SJCRH30 (cell line): ENCODE measurements at regions not wholly inside any gene's neighbourhood (a gene's known extent, or its start where the extent isn't known, plus 50 kb on each side); places are given as distances from the start of the nearest gene placed in this dataset.

Experiments
- DNase-seq, 2 experiments: peaks; one replicate each; pipeline ENCODE4 v3.0.0-alpha.2; 2015 to 2020
- H3K27ac ChIP-seq: fragments of 250-450 bp; sonication (Bioruptor Pico); 2 replicates; pipeline ENCODE4 v1.5.1; 2020; ENCODE audit warnings: mild to moderate bottlenecking, moderate library complexity
- H3K27me3 ChIP-seq: fragments of 250-450 bp; sonication (Bioruptor Pico); 2 replicates; pipeline ENCODE4 v1.5.1; 2020; ENCODE audit warnings: mild to moderate bottlenecking, moderate library complexity
- H3K36me3 ChIP-seq: fragments of 250-450 bp; sonication (Bioruptor Pico); 2 replicates; pipeline ENCODE4 v1.5.1; 2020; ENCODE audit warnings: mild to moderate bottlenecking, moderate library complexity
- H3K4me1 ChIP-seq: fragments of 250-450 bp; sonication (Bioruptor Pico); 2 replicates; pipeline ENCODE4 v1.5.1; 2020; ENCODE audit warnings: mild to moderate bottlenecking, moderate library complexity
- H3K4me3 ChIP-seq: fragments of 250-450 bp; sonication (Bioruptor Pico); 2 replicates; pipeline ENCODE4 v1.5.1; 2020; ENCODE audit warnings: mild to moderate bottlenecking, moderate library complexity
- H3K9me3 ChIP-seq: fragments of 250-450 bp; sonication (Bioruptor Pico); replicated peaks from 2 replicates; pipeline ENCODE4 v1.5.1; 2020; ENCODE audit warnings: mild to moderate bottlenecking, moderate library complexity

GRCh38 chr6:113143206-113143605, 713.9 kb upstream of the MARCKS start:
- Histone ChIP-seq H3K4me1 (peaks cover 2% of the 10 kb centered on the region), H3K27me3 (no peaks in the 10 kb centered on the region), H3K4me3 (no peak overlapping the region), H3K36me3 (no peaks in the 10 kb centered on the region), H3K27ac (no peak overlapping the region), H3K9me3 (no peaks in the 10 kb centered on the region; the same call in 1 of the 2 replicates)
- no peak for DNase-seq

DNA sequence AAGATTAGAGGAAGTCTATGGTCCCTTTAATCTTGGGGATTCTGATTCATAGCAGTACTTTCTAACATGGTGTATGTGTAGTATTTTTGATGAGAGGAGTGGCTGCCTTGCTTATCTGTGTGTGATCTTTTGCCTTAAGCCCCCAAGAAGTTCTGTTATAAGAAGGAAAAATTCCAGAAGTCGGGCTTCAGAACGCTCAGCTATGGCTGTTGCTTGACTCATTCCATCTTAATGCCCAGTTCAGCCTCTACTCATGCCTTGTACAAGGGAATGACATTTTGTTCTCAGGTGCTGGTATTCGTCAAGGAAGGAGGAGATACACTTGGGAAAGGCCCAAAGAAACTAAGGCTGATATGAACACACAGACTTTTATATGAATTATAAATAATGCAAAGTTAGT, 713.0 kb upstream of the MARCKS start:
- Histone ChIP-seq H3K9me3 (no peaks in the 10 kb centered on the region; the same call in 1 of the 2 replicates), H3K36me3 (no peaks in the 10 kb centered on the region), H3K4me1 (peaks cover 2% of the 10 kb centered on the region), H3K27me3 (no peaks in the 10 kb centered on the region), H3K27ac (no peak overlapping the region), H3K4me3 (no peak overlapping the region)
- DNase-seq: no peak

- Histone ChIP-seq H3K9me3 (no peaks in the 10 kb centered on the region), H3K4me3 (no peak overlapping the region), H3K27me3 (no peaks in the 10 kb centered on the region), H3K4me1 (peaks cover 2% of the 10 kb centered on the region), H3K27ac (no peak overlapping the region), H3K36me3 (no peaks in the 10 kb centered on the region)
- DNase-seq: no peak
Observed at GRCh38 chr6:113146878-113147277, 710.3 kb upstream of the MARCKS start.

DNA sequence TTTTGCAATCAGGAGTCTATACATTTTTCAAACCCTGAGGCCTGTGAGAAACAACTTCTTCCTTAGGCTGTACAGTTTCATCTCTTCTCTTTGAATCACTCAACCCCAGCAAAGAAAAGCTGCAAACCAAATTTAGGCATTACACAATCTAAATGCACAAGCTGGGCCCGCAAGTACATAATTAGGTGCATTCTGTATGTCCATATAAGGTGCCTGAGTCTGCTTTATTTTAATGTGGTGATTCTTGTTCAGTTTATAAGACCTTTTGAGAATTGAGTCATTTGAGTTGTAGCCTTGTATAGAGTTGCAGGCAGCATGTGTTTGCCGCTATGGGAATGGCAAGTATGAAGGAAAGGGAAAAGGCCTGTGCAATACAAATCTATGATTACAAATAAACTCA, 709.6 kb upstream of the MARCKS start:
- Histone ChIP-seq H3K27me3 (no peaks in the 10 kb centered on the region), H3K9me3 (no peaks in the 10 kb centered on the region), H3K36me3 (no peaks in the 10 kb centered on the region), H3K4me1 (peaks cover 2% of the 10 kb centered on the region), H3K27ac (no peak overlapping the region), H3K4me3 (no peak overlapping the region)
- no peak for DNase-seq

DNA sequence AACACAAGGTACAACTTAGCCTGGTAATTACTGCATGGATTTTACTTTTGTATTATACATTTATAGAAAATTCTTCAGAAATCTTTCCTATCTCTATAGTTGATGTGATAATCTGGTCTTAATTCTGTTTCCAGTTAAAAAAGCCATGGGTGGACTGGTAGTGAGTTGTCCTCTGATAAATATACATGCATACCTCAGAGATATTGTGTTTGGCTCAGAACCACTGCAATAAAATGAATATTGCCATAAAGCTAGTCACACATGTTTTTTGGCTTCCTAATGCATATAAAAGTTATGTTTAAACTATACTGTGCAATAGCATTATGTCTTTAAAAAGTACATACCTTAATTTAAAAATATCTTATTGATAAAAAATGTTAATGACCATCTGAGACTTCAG, 708.6 kb upstream of the MARCKS start:
- Histone ChIP-seq H3K36me3 (no peaks in the 10 kb centered on the region), H3K27me3 (no peaks in the 10 kb centered on the region), H3K4me1 (peaks cover 2% of the 10 kb centered on the region), H3K4me3 (no peak overlapping the region), H3K27ac (no peak overlapping the region), H3K9me3 (no peaks in the 10 kb centered on the region)
- no peak for DNase-seq

GRCh38 chr6:113149511-113149910, 707.6 kb upstream of the MARCKS start:
- no peaks in the 10 kb centered on the region for H3K27me3 ChIP-seq
- H3K4me3 ChIP-seq: no peak overlapping the region
- no peak for DNase-seq

GRCh38 chr6:113160306-113161017, 696.7 kb upstream of the MARCKS start:
- no peaks in the 10 kb centered on the region for H3K4me1 ChIP-seq
- no peak for DNase-seq
- no peak overlapping the region for H3K4me3 ChIP-seq
- 0 out of 2 replicates have a peak, but pooled peaks cover 4% of the 10 kb centered on the region for H3K9me3 ChIP-seq
- no peak overlapping the region for H3K27ac ChIP-seq
- H3K36me3 ChIP-seq: no peaks in the 10 kb centered on the region
- no peaks in the 10 kb centered on the region for H3K27me3 ChIP-seq

More at GRCh38 chr6:113149511-113149910, 707.6 kb upstream of the MARCKS start:
- no peak overlapping the region for H3K27ac ChIP-seq
- H3K9me3 ChIP-seq: no peaks in the 10 kb centered on the region
- H3K36me3 ChIP-seq: no peaks in the 10 kb centered on the region
- H3K4me1 ChIP-seq: peaks cover 2% of the 10 kb centered on the region

- H3K27ac ChIP-seq: no peak overlapping the region
Observed at GRCh38 chr6:113161018-113161315, 696.2 kb upstream of the MARCKS start.

GRCh38 chr6:113162739-113163138, 694.4 kb upstream of the MARCKS start:
- no peaks in the 10 kb centered on the region for H3K4me1 ChIP-seq
- DNase-seq: no peak
- H3K36me3 ChIP-seq: no peaks in the 10 kb centered on the region
- H3K27ac ChIP-seq: no peak overlapping the region
- H3K9me3 ChIP-seq: no peaks in the 10 kb centered on the region
- H3K27me3 ChIP-seq: no peaks in the 10 kb centered on the region
- H3K4me3 ChIP-seq: no peak overlapping the region

More at GRCh38 chr6:113161018-113161315, 696.2 kb upstream of the MARCKS start:
- no peak for DNase-seq
- H3K4me1 ChIP-seq: no peaks in the 10 kb centered on the region
- no peak overlapping the region for H3K4me3 ChIP-seq
- no peaks in the 10 kb centered on the region for H3K36me3 ChIP-seq
- H3K9me3 ChIP-seq: 0 out of 2 replicates have a peak, but pooled peaks cover 4% of the 10 kb centered on the region
- H3K27me3 ChIP-seq: no peaks in the 10 kb centered on the region

DNA sequence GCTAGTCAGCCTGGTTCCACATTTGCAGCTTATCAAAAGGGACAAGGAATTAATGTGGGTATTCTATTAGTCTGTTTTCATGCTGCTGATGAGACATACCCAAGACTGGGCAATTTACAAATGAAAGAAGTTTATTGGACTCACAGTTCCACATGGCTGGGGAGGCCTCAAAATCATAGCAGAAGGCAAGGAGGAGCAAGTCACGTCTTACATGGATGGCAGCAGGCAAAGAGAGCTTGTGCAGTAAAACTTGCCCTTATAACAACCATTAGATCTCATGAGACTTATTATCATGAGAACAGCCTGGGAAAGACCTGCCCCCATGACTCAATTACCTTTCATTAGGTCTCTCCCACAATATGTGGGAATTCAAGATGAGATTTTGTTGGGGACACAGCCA, 689.1 kb upstream of the MARCKS start:
- Histone ChIP-seq H3K27me3 (no peaks in the 10 kb centered on the region), H3K9me3 (peaks cover 9% of the 10 kb centered on the region; the same call in 1 of the 2 replicates), H3K36me3 (no peaks in the 10 kb centered on the region), H3K4me1 (peaks cover 17% of the 10 kb centered on the region), H3K4me3 (no peak overlapping the region), H3K27ac (no peak overlapping the region)
- no peak for DNase-seq

DNA sequence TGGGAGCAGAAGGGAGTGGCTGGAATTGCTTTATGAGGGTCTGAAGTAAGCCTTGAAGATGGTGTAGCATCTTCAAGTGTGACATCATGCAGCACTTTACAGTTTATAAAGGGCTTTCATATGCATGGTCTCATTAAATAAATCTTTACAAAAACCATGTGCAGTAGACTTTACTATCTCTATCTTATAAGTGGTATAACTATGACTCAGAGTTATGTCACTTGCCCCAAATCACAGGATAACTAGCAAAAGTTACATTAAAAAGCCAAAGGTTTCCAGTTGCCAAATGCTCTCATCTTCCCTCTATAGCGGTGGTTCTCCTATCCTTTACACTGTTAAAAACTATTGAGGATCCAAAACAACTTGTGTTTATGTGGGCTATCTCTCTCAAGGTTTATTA, 687.7 kb upstream of the MARCKS start:
- H3K4me3 ChIP-seq: no peak overlapping the region
- no peak for DNase-seq
- H3K9me3 ChIP-seq: peaks cover 9% of the 10 kb centered on the region; the same call in 1 of the 2 replicates
- no peaks in the 10 kb centered on the region for H3K27me3 ChIP-seq
- no peaks in the 10 kb centered on the region for H3K36me3 ChIP-seq
- peaks cover 17% of the 10 kb centered on the region for H3K4me1 ChIP-seq
- no peak overlapping the region for H3K27ac ChIP-seq

GRCh38 chr6:113170454-113170853, 686.7 kb upstream of the MARCKS start:
- H3K4me1 ChIP-seq: peaks cover 17% of the 10 kb centered on the region
- H3K9me3 ChIP-seq: peaks cover 9% of the 10 kb centered on the region; the same call in 1 of the 2 replicates
- H3K27me3 ChIP-seq: no peaks in the 10 kb centered on the region
- H3K4me3 ChIP-seq: no peak overlapping the region
- H3K27ac ChIP-seq: no peak overlapping the region
- DNase-seq: no peak
- no peaks in the 10 kb centered on the region for H3K36me3 ChIP-seq

- Histone ChIP-seq H3K9me3 (peaks cover 9% of the 10 kb centered on the region; the same call in 1 of the 2 replicates), H3K27me3 (no peaks in the 10 kb centered on the region), H3K4me1 (peaks cover 17% of the 10 kb centered on the region), H3K36me3 (no peaks in the 10 kb centered on the region), H3K27ac (peak overlapping the region; percentile 64), H3K4me3 (no peak overlapping the region)
- DNase-seq: peak in 1 of 2 experiments; percentile 8
Observed at GRCh38 chr6:113171882-113172281, 685.3 kb upstream of the MARCKS start.

GRCh38 chr6:113172531-113172966, 684.6 kb upstream of the MARCKS start:
- Histone ChIP-seq H3K27me3 (no peaks in the 10 kb centered on the region), H3K9me3 (peaks cover 9% of the 10 kb centered on the region; the same call in 1 of the 2 replicates), H3K4me3 (no peak overlapping the region), H3K36me3 (no peaks in the 10 kb centered on the region), H3K4me1 (peaks cover 17% of the 10 kb centered on the region), H3K27ac (peak overlapping the region; percentile 64)
- peak; percentile 67 to 81 for DNase-seq

DNA sequence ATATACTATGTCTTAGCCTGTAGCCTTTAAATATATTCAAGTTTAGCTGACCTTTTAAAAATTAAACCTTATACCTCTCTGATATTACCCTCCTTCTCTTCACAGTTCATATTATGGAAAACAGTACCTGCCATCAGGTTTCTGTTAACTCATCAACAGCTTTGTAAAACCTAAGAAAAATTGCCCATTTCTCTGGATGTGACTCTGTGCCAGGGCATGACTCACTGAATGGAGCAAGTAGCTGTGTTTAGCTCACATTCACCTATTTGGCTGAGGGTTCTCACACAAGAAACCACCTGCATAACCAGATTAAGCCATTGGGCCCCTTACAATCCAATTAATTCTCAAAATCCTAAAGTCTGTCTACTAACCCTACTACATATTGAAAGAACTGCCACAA, 678.8 kb upstream of the MARCKS start:
- H3K27me3 ChIP-seq: no peaks in the 10 kb centered on the region
- DNase-seq: no peak
- no peak overlapping the region for H3K27ac ChIP-seq
- peaks cover 19% of the 10 kb centered on the region for H3K4me1 ChIP-seq
- H3K4me3 ChIP-seq: no peak overlapping the region
- no peaks in the 10 kb centered on the region for H3K36me3 ChIP-seq
- no peaks in the 10 kb centered on the region for H3K9me3 ChIP-seq

- no peak for DNase-seq
- no peak overlapping the region for H3K27ac ChIP-seq
Observed at GRCh38 chr6:113181164-113181563, 676.0 kb upstream of the MARCKS start.

More at GRCh38 chr6:113181164-113181563, 676.0 kb upstream of the MARCKS start:
- Histone ChIP-seq H3K4me1 (peaks cover 27% of the 10 kb centered on the region), H3K27me3 (no peaks in the 10 kb centered on the region), H3K36me3 (no peaks in the 10 kb centered on the region), H3K9me3 (no peaks in the 10 kb centered on the region), H3K4me3 (no peak overlapping the region)
